ENCODE measurements at regions not wholly inside any gene's neighbourhood (a gene's known extent, or its start where the extent isn't known, plus 50 kb on each side); places are given as distances from the start of the nearest gene placed in this dataset.

DNA sequence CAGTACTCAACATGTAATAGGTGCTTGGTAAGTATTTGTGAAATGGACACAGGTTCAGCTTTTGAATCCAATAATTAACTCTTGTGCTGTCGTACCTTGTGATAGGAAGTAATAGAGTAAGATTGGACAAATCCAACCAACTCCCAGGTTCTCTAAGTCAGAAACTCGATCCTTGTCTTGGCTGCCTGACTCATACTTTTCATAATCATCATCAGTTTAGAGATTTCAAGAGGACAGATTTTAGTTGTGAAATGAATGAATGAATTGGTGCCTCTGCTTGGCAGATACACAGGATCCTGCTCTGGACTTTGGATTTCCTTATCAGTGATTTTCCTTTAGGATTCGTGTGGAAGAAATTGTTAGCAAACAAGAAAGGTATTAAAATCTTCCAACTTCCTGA is 1145.2 kb downstream of the AACS start:
- H3K36me3 ChIP-seq (ENCODE audit: control insufficient read depth in 2 of 2, insufficient read depth in 2 of 2, low read length in 1 of 2), result no peaks in the 10 kb centered on the region
- 69 to 76% methylated on average over 3 of the region's 3 CpGs for WGBS, 2 donors
- no peak overlapping the region for H3K4me3 ChIP-seq (ENCODE audit: low read depth in 1 of 2, low read length in 2 of 2)
- H3K4me1 ChIP-seq (ENCODE audit: control insufficient read depth in 2 of 2, insufficient read depth in 2 of 2, low read length in 1 of 2), result no peaks in the 10 kb centered on the region
- H3K27ac ChIP-seq (ENCODE audit: low read depth in 2 of 2, low read length in 1 of 2), result no peak overlapping the region
- H3K27me3 ChIP-seq (ENCODE audit: control insufficient read depth in 1 of 2, insufficient read depth in 2 of 2, low read length in 2 of 2), result peaks cover 0 to 2% of the 10 kb centered on the region in 2 donors
- H3K9me3 ChIP-seq (ENCODE audit: control insufficient read depth in 2 of 2, insufficient read depth in 1 of 2, low read depth in 1 of 2, low read length in 1 of 2), result no peaks in the 10 kb centered on the region

DNA sequence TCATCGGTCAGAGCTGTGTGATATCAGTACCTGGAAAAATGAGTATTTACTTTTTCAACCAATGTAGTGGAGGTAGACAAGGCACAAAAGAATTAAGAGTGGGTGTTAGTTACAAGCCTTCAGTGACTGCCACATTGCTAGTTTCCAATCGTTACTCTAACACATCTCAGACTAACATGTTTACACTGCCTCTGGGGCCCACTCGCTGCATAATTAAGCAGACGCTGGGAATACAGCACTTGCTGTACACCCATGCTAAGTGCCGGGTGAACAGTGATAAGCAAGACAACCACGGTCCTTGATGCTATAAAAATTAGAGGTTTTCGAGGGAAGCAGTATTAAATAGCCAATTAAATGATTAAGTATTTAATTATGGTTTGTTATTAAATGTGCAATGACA is 1147.6 kb downstream of the AACS start:
- WGBS, 2 donors, result 53 to 67% methylated on average over 7 of the region's 7 CpGs
- no peak overlapping the region for H3K27ac ChIP-seq (ENCODE audit: low read depth in 2 of 2, low read length in 1 of 2)
- H3K4me1 ChIP-seq (ENCODE audit: control insufficient read depth in 2 of 2, insufficient read depth in 2 of 2, low read length in 1 of 2), result no peaks in the 10 kb centered on the region
- no peaks in the 10 kb centered on the region for H3K36me3 ChIP-seq (ENCODE audit: control insufficient read depth in 2 of 2, insufficient read depth in 2 of 2, low read length in 1 of 2)
- peaks cover 0 to 2% of the 10 kb centered on the region in 2 donors for H3K27me3 ChIP-seq (ENCODE audit: control insufficient read depth in 1 of 2, insufficient read depth in 2 of 2, low read length in 2 of 2)
- H3K4me3 ChIP-seq (ENCODE audit: low read depth in 1 of 2, low read length in 2 of 2), result no peak overlapping the region
- no peaks in the 10 kb centered on the region for H3K9me3 ChIP-seq (ENCODE audit: control insufficient read depth in 2 of 2, insufficient read depth in 1 of 2, low read depth in 1 of 2, low read length in 1 of 2)

- no peaks in the 10 kb centered on the region for H3K4me1 ChIP-seq (ENCODE audit: control insufficient read depth in 2 of 2, insufficient read depth in 2 of 2, low read length in 1 of 2)
- H3K9me3 ChIP-seq (ENCODE audit: control insufficient read depth in 2 of 2, insufficient read depth in 1 of 2, low read depth in 1 of 2, low read length in 1 of 2), result no peaks in the 10 kb centered on the region
- no peak overlapping the region for H3K4me3 ChIP-seq (ENCODE audit: low read depth in 1 of 2, low read length in 2 of 2)
- no peaks in the 10 kb centered on the region for H3K36me3 ChIP-seq (ENCODE audit: control insufficient read depth in 2 of 2, insufficient read depth in 2 of 2, low read length in 1 of 2)
- WGBS, 2 donors, result 87 to 90% methylated on average over 1 of the region's 1 CpG
- H3K27ac ChIP-seq (ENCODE audit: low read depth in 2 of 2, low read length in 1 of 2), result no peak overlapping the region
- H3K27me3 ChIP-seq (ENCODE audit: control insufficient read depth in 1 of 2, insufficient read depth in 2 of 2, low read length in 2 of 2), result no peaks in the 10 kb centered on the region
Observed at GRCh38 chr12:126218697-126219096, 1153.5 kb downstream of the AACS start.

- no peak overlapping the region for H3K4me3 ChIP-seq (ENCODE audit: low read depth in 1 of 2, low read length in 2 of 2)
- H3K27ac ChIP-seq (ENCODE audit: low read depth in 2 of 2, low read length in 1 of 2), result no peak overlapping the region
- H3K27me3 ChIP-seq (ENCODE audit: control insufficient read depth in 1 of 2, insufficient read depth in 2 of 2, low read length in 2 of 2), result no peaks in the 10 kb centered on the region
- no peaks in the 10 kb centered on the region for H3K4me1 ChIP-seq (ENCODE audit: control insufficient read depth in 2 of 2, insufficient read depth in 2 of 2, low read length in 1 of 2)
- no peaks in the 10 kb centered on the region for H3K9me3 ChIP-seq (ENCODE audit: control insufficient read depth in 2 of 2, insufficient read depth in 1 of 2, low read depth in 1 of 2, low read length in 1 of 2)
- no peaks in the 10 kb centered on the region for H3K36me3 ChIP-seq (ENCODE audit: control insufficient read depth in 2 of 2, insufficient read depth in 2 of 2, low read length in 1 of 2)
- 58 to 69% methylated on average over 2 of the region's 2 CpGs for WGBS, 2 donors
Observed at GRCh38 chr12:126219139-126219538, 1153.9 kb downstream of the AACS start.

GRCh38 chr12:126219654-126220279 is 1154.5 kb downstream of the AACS start:
- WGBS, 2 donors, result 72 to 73% methylated on average over 6 of the region's 6 CpGs
- H3K4me1 ChIP-seq (ENCODE audit: control insufficient read depth in 2 of 2, insufficient read depth in 2 of 2, low read length in 1 of 2), result no peaks in the 10 kb centered on the region

GRCh38 chr12:126224032-126224431 is 1158.8 kb downstream of the AACS start:
- 87 to 88% methylated on average over 3 of the region's 3 CpGs for WGBS, 2 donors
- no peaks in the 10 kb centered on the region for H3K9me3 ChIP-seq (ENCODE audit: control insufficient read depth in 2 of 2, insufficient read depth in 1 of 2, low read depth in 1 of 2, low read length in 1 of 2)
- no peaks in the 10 kb centered on the region for H3K27me3 ChIP-seq (ENCODE audit: control insufficient read depth in 1 of 2, insufficient read depth in 2 of 2, low read length in 2 of 2)
- H3K4me3 ChIP-seq (ENCODE audit: low read depth in 1 of 2, low read length in 2 of 2), result no peak overlapping the region
- H3K36me3 ChIP-seq (ENCODE audit: control insufficient read depth in 2 of 2, insufficient read depth in 2 of 2, low read length in 1 of 2), result no peaks in the 10 kb centered on the region
- H3K4me1 ChIP-seq (ENCODE audit: control insufficient read depth in 2 of 2, insufficient read depth in 2 of 2, low read length in 1 of 2), result no peaks in the 10 kb centered on the region
- no peak overlapping the region for H3K27ac ChIP-seq (ENCODE audit: low read depth in 2 of 2, low read length in 1 of 2)

More at GRCh38 chr12:126219654-126220279, 1154.5 kb downstream of the AACS start:
- no peaks in the 10 kb centered on the region for H3K9me3 ChIP-seq (ENCODE audit: control insufficient read depth in 2 of 2, insufficient read depth in 1 of 2, low read depth in 1 of 2, low read length in 1 of 2)
- H3K27ac ChIP-seq (ENCODE audit: low read depth in 2 of 2, low read length in 1 of 2), result no peak overlapping the region
- no peaks in the 10 kb centered on the region for H3K36me3 ChIP-seq (ENCODE audit: control insufficient read depth in 2 of 2, insufficient read depth in 2 of 2, low read length in 1 of 2)
- H3K4me3 ChIP-seq (ENCODE audit: low read depth in 1 of 2, low read length in 2 of 2), result no peak overlapping the region
- no peaks in the 10 kb centered on the region for H3K27me3 ChIP-seq (ENCODE audit: control insufficient read depth in 1 of 2, insufficient read depth in 2 of 2, low read length in 2 of 2)

GRCh38 chr12:126228936-126229335 is 1163.7 kb downstream of the AACS start:
- Histone ChIP-seq H3K4me3 (ENCODE audit: low read depth in 1 of 2, low read length in 2 of 2) (no peak overlapping the region), H3K27ac (ENCODE audit: low read depth in 2 of 2, low read length in 1 of 2) (no peak overlapping the region)
- 73 to 74% methylated on average over 2 of the region's 2 CpGs for WGBS, 2 donors

GRCh38 chr12:126232711-126233110 is 1167.5 kb downstream of the AACS start:
- Histone ChIP-seq H3K4me3 (ENCODE audit: low read depth in 1 of 2, low read length in 2 of 2) (no peak overlapping the region), H3K4me1 (ENCODE audit: control insufficient read depth in 2 of 2, insufficient read depth in 2 of 2, low read length in 1 of 2) (no peaks in the 10 kb centered on the region), H3K36me3 (ENCODE audit: control insufficient read depth in 2 of 2, insufficient read depth in 2 of 2, low read length in 1 of 2) (no peaks in the 10 kb centered on the region), H3K27me3 (ENCODE audit: control insufficient read depth in 1 of 2, insufficient read depth in 2 of 2, low read length in 2 of 2) (no peaks in the 10 kb centered on the region), H3K9me3 (ENCODE audit: control insufficient read depth in 2 of 2, insufficient read depth in 1 of 2, low read depth in 1 of 2, low read length in 1 of 2) (no peaks in the 10 kb centered on the region), H3K27ac (ENCODE audit: low read depth in 2 of 2, low read length in 1 of 2) (no peak overlapping the region)
- WGBS, 2 donors, result 60 to 70% methylated on average over 3 of the region's 3 CpGs

More at GRCh38 chr12:126228936-126229335, 1163.7 kb downstream of the AACS start:
- H3K36me3 ChIP-seq (ENCODE audit: control insufficient read depth in 2 of 2, insufficient read depth in 2 of 2, low read length in 1 of 2), result no peaks in the 10 kb centered on the region
- H3K27me3 ChIP-seq (ENCODE audit: control insufficient read depth in 1 of 2, insufficient read depth in 2 of 2, low read length in 2 of 2), result no peaks in the 10 kb centered on the region
- no peaks in the 10 kb centered on the region for H3K9me3 ChIP-seq (ENCODE audit: control insufficient read depth in 2 of 2, insufficient read depth in 1 of 2, low read depth in 1 of 2, low read length in 1 of 2)
- no peaks in the 10 kb centered on the region for H3K4me1 ChIP-seq (ENCODE audit: control insufficient read depth in 2 of 2, insufficient read depth in 2 of 2, low read length in 1 of 2)

DNA sequence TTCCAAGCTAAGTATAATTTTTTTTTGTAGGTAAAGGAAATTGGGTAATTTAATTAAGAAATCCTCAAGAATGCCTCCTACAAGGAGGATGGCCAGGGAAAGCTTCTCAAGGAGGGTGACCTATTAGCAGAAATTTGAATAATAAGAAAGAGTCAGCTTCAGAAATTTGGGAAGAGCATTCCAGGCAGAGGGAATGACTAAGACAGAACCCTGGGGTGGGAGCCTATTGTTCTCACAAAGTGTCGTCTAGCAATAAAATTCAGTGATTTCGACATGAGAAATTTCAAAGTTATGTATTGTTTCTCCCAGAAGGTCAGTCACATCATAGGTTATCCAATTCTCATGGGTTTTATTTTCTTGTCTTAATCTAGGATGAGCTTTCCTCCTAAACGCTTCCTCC is 1168.4 kb downstream of the AACS start:
- Histone ChIP-seq H3K27me3 (ENCODE audit: control insufficient read depth in 1 of 2, insufficient read depth in 2 of 2, low read length in 2 of 2) (no peaks in the 10 kb centered on the region), H3K36me3 (ENCODE audit: control insufficient read depth in 2 of 2, insufficient read depth in 2 of 2, low read length in 1 of 2) (no peaks in the 10 kb centered on the region), H3K9me3 (ENCODE audit: control insufficient read depth in 2 of 2, insufficient read depth in 1 of 2, low read depth in 1 of 2, low read length in 1 of 2) (no peaks in the 10 kb centered on the region), H3K4me1 (ENCODE audit: control insufficient read depth in 2 of 2, insufficient read depth in 2 of 2, low read length in 1 of 2) (no peaks in the 10 kb centered on the region), H3K27ac (ENCODE audit: low read depth in 2 of 2, low read length in 1 of 2) (no peak overlapping the region), H3K4me3 (ENCODE audit: low read depth in 1 of 2, low read length in 2 of 2) (no peak overlapping the region)
- WGBS, 2 donors, result 67 to 69% methylated on average over 3 of the region's 3 CpGs

GRCh38 chr12:126243814-126244440 is 1178.7 kb downstream of the AACS start:
- no peak overlapping the region for H3K27ac ChIP-seq (ENCODE audit: low read depth in 2 of 2, low read length in 1 of 2)
- no peaks in the 10 kb centered on the region for H3K27me3 ChIP-seq (ENCODE audit: control insufficient read depth in 1 of 2, insufficient read depth in 2 of 2, low read length in 2 of 2)
- 82 to 84% methylated on average over 4 of the region's 4 CpGs for WGBS, 2 donors
- H3K4me3 ChIP-seq (ENCODE audit: low read depth in 1 of 2, low read length in 2 of 2), result no peak overlapping the region
- no peaks in the 10 kb centered on the region for H3K4me1 ChIP-seq (ENCODE audit: control insufficient read depth in 2 of 2, insufficient read depth in 2 of 2, low read length in 1 of 2)
- H3K36me3 ChIP-seq (ENCODE audit: control insufficient read depth in 2 of 2, insufficient read depth in 2 of 2, low read length in 1 of 2), result no peaks in the 10 kb centered on the region
- H3K9me3 ChIP-seq (ENCODE audit: control insufficient read depth in 2 of 2, insufficient read depth in 1 of 2, low read depth in 1 of 2, low read length in 1 of 2), result peaks cover 0 to 2% of the 10 kb centered on the region in 2 donors
